Right lobe of liver (tissue), 4 donors: ENCODE measurements at regions not wholly inside any gene's neighbourhood (a gene's known extent, or its start where the extent isn't known, plus 50 kb on each side); places are given as distances from the start of the nearest gene placed in this dataset.

ENCODE experiments used
- CTCF ChIP-seq, 4 donors: fragments of 200-600 bp in 3 of 4; fragments of 450-650 bp in 1 of 4; IDR thresholded peaks; one replicate each; pipeline versions ENCODE4 v1.5.1 to v1.8.0; 2016 to 2022; ENCODE audit warnings: antibody characterized with exemption in 4 of 4, mild to moderate bottlenecking in 2 of 4
- POLR2A ChIP-seq: fragments of 450-650 bp; IDR thresholded peaks from one replicate; pipeline ENCODE4 v1.6.1; 2017; ENCODE audit warnings: antibody characterized with exemption, mild to moderate bottlenecking
- donor health status: DM: no; HTN: no; CAD: no.
- donor health status: DM: no; HTN: no; CAD: no.
- donor health status: DM: no; HTN: yes; CAD: no.

GRCh38 chr7:120079022-120079421, 194.0 kb upstream of the KCND2 start:
- TF ChIP-seq CTCF (IDR thresholded peaks at IDR 0.05): no peak
- no peak for TF ChIP-seq POLR2A
